Lower leg skin (tissue), 3 donors: ENCODE measurements at regions not wholly inside any gene's neighbourhood (a gene's known extent, or its start where the extent isn't known, plus 50 kb on each side); places are given as distances from the start of the nearest gene placed in this dataset.

Experiments
- POLR2A ChIP-seq, 2 donors: fragments of 450-650 bp; IDR thresholded peaks; one replicate each; pipeline ENCODE4 v1.6.1; 2016 to 2017; ENCODE audit warnings: antibody characterized with exemption in 2 of 2, mild to moderate bottlenecking in 1 of 2, moderate library complexity in 1 of 2
- TF ChIP-seq, protein P1 (sequence below), 3 donors: fragments of 450-650 bp; IDR thresholded peaks; one replicate each; pipeline ENCODE4 v1.5.1; 2016; ENCODE audit warnings: antibody characterized with exemption in 3 of 3, mild to moderate bottlenecking in 3 of 3, moderate library complexity in 2 of 3

DNA sequence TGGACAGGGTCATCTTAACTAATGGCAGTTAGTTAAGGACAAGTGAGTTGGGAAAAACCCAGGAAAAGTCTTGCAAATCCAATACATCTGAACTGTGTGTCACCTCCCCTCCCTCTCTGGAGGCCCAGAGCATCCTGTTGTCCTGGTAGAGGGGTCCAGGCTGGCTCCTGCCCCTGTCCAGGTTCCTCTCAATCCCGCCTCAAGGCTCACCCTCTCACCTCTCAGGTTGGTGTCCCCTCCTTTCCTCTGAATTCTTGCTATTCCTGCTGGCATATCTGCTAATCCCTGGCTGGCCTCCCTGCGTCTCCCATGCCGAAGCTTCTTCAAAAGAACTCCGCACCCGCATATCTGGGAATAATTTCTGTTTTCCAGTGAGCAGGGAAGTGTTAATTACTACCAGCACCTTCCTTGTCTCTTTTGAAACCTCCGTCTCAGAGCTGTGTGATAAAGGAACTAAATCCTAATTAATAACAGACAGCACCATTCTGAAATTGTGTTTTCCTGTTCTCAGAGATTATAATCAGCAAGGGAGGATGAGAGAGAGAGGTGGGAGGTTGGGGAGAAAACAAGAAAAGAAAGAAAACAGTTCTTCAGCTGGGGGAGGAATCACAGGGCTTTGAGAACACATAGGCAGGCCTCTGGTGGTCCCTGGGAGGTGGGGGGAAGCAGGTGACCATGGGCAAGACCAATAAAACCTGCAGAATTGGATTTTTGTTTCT is 568.0 kb downstream of the PTPRU start:
- TF ChIP-seq POLR2A (IDR thresholded peaks at IDR 0.05), result no peak
- TF ChIP-seq, protein P1, sequence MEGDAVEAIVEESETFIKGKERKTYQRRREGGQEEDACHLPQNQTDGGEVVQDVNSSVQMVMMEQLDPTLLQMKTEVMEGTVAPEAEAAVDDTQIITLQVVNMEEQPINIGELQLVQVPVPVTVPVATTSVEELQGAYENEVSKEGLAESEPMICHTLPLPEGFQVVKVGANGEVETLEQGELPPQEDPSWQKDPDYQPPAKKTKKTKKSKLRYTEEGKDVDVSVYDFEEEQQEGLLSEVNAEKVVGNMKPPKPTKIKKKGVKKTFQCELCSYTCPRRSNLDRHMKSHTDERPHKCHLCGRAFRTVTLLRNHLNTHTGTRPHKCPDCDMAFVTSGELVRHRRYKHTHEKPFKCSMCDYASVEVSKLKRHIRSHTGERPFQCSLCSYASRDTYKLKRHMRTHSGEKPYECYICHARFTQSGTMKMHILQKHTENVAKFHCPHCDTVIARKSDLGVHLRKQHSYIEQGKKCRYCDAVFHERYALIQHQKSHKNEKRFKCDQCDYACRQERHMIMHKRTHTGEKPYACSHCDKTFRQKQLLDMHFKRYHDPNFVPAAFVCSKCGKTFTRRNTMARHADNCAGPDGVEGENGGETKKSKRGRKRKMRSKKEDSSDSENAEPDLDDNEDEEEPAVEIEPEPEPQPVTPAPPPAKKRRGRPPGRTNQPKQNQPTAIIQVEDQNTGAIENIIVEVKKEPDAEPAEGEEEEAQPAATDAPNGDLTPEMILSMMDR (IDR thresholded peaks at IDR 0.05), result no peak
